Activated naive CD8-positive, alpha-beta T cell treated with anti-CD3 and anti-CD28 coated beads for 36 hours (primary cell): ENCODE measurements at regions not wholly inside any gene's neighbourhood (a gene's known extent, or its start where the extent isn't known, plus 50 kb on each side); places are given as distances from the start of the nearest gene placed in this dataset.

Experiments
- DNase-seq: peaks from one replicate; pipeline ENCODE4 v3.0.0; 2021
- H3K27ac Mint-ChIP-seq: one replicate; pipeline ENCODE4 v1.8.0; 2022; ENCODE audit warnings: mild to moderate bottlenecking, moderate library complexity, mixed read lengths
- H3K27me3 Mint-ChIP-seq: one replicate; pipeline ENCODE4 v1.8.0; 2022; ENCODE audit warnings: mild to moderate bottlenecking, mixed read lengths
- H3K36me3 Mint-ChIP-seq: one replicate; pipeline ENCODE4 v1.8.0; 2021; ENCODE audit warnings: mild to moderate bottlenecking, mixed read lengths
- H3K4me1 Mint-ChIP-seq: one replicate; pipeline ENCODE4 v1.8.0; 2021; ENCODE audit warnings: mixed read lengths
- H3K4me3 Mint-ChIP-seq: one replicate; pipeline ENCODE4 v1.8.0; 2022; ENCODE audit warnings: mild to moderate bottlenecking, moderate library complexity, mixed read lengths
- H3K9me3 Mint-ChIP-seq: one replicate; pipeline ENCODE4 v1.8.0; 2022; ENCODE audit warnings: mixed read lengths

GRCh38 chr4:67130411-67130810 lies 414.9 kb downstream of the CENPC start:
- no peaks in the 10 kb centered on the region for H3K27me3 Mint-ChIP-seq
- no peak overlapping the region for H3K27ac Mint-ChIP-seq
- H3K36me3 Mint-ChIP-seq, result no peaks in the 10 kb centered on the region
- no peaks in the 10 kb centered on the region for H3K9me3 Mint-ChIP-seq
- H3K4me1 Mint-ChIP-seq, result peaks cover 4% of the 10 kb centered on the region
- DNase-seq, result no peak
- no peak overlapping the region for H3K4me3 Mint-ChIP-seq

- Mint-ChIP-seq H3K36me3 (no peaks in the 10 kb centered on the region), H3K4me1 (peaks cover 4% of the 10 kb centered on the region), H3K4me3 (no peak overlapping the region), H3K27ac (no peak overlapping the region), H3K27me3 (no peaks in the 10 kb centered on the region), H3K9me3 (no peaks in the 10 kb centered on the region)
- DNase-seq, result no peak
Measured at GRCh38 chr4:67126570-67126969, 418.7 kb downstream of the CENPC start.

- Mint-ChIP-seq H3K36me3 (no peaks in the 10 kb centered on the region), H3K27ac (no peak overlapping the region), H3K4me3 (no peak overlapping the region), H3K4me1 (peaks cover 2% of the 10 kb centered on the region), H3K27me3 (no peaks in the 10 kb centered on the region), H3K9me3 (no peaks in the 10 kb centered on the region)
- no peak for DNase-seq
Measured at GRCh38 chr4:67125636-67126514, 419.4 kb downstream of the CENPC start.

GRCh38 chr4:67124716-67125115 lies 420.6 kb downstream of the CENPC start:
- no peaks in the 10 kb centered on the region for H3K4me1 Mint-ChIP-seq
- H3K27ac Mint-ChIP-seq, result no peak overlapping the region
- no peaks in the 10 kb centered on the region for H3K36me3 Mint-ChIP-seq
- no peak overlapping the region for H3K4me3 Mint-ChIP-seq
- no peak for DNase-seq
- no peaks in the 10 kb centered on the region for H3K27me3 Mint-ChIP-seq
- H3K9me3 Mint-ChIP-seq, result no peaks in the 10 kb centered on the region

- Mint-ChIP-seq H3K9me3 (no peaks in the 10 kb centered on the region), H3K4me1 (no peaks in the 10 kb centered on the region), H3K4me3 (no peak overlapping the region), H3K36me3 (no peaks in the 10 kb centered on the region), H3K27me3 (no peaks in the 10 kb centered on the region), H3K27ac (no peak overlapping the region)
- DNase-seq, result no peak
Measured at GRCh38 chr4:67122029-67122428, 423.3 kb downstream of the CENPC start.

- no peak for DNase-seq
- Mint-ChIP-seq H3K9me3 (no peaks in the 10 kb centered on the region), H3K4me3 (no peak overlapping the region), H3K27me3 (no peaks in the 10 kb centered on the region), H3K36me3 (no peaks in the 10 kb centered on the region), H3K27ac (no peak overlapping the region), H3K4me1 (no peaks in the 10 kb centered on the region)
Measured at GRCh38 chr4:67120369-67120768, 424.9 kb downstream of the CENPC start.

GRCh38 chr4:67109276-67109675 lies 436.0 kb downstream of the CENPC start:
- H3K27me3 Mint-ChIP-seq, result no peaks in the 10 kb centered on the region

GRCh38 chr4:67106861-67107460 lies 438.3 kb downstream of the CENPC start:
- no peak overlapping the region for H3K4me3 Mint-ChIP-seq
- no peak for DNase-seq
- H3K27ac Mint-ChIP-seq, result no peak overlapping the region
- H3K27me3 Mint-ChIP-seq, result no peaks in the 10 kb centered on the region
- H3K9me3 Mint-ChIP-seq, result no peaks in the 10 kb centered on the region
- H3K4me1 Mint-ChIP-seq, result no peaks in the 10 kb centered on the region
- no peaks in the 10 kb centered on the region for H3K36me3 Mint-ChIP-seq

More at GRCh38 chr4:67109276-67109675, 436.0 kb downstream of the CENPC start:
- Mint-ChIP-seq H3K4me1 (no peaks in the 10 kb centered on the region), H3K9me3 (no peaks in the 10 kb centered on the region), H3K27ac (no peak overlapping the region), H3K36me3 (no peaks in the 10 kb centered on the region), H3K4me3 (no peak overlapping the region)
- no peak for DNase-seq

GRCh38 chr4:67104145-67104544 lies 441.2 kb downstream of the CENPC start:
- Mint-ChIP-seq H3K9me3 (no peaks in the 10 kb centered on the region), H3K36me3 (no peaks in the 10 kb centered on the region), H3K4me3 (no peak overlapping the region), H3K27me3 (no peaks in the 10 kb centered on the region), H3K4me1 (no peaks in the 10 kb centered on the region), H3K27ac (no peak overlapping the region)
- no peak for DNase-seq

- no peaks in the 10 kb centered on the region for H3K36me3 Mint-ChIP-seq
- H3K27me3 Mint-ChIP-seq, result no peaks in the 10 kb centered on the region
- DNase-seq, result no peak
Measured at GRCh38 chr4:67103001-67103747, 442.1 kb downstream of the CENPC start.

GRCh38 chr4:67101612-67102011 lies 443.7 kb downstream of the CENPC start:
- Mint-ChIP-seq H3K36me3 (no peaks in the 10 kb centered on the region), H3K4me1 (no peaks in the 10 kb centered on the region)

More at GRCh38 chr4:67103001-67103747, 442.1 kb downstream of the CENPC start:
- Mint-ChIP-seq H3K4me1 (no peaks in the 10 kb centered on the region), H3K9me3 (no peaks in the 10 kb centered on the region), H3K4me3 (no peak overlapping the region), H3K27ac (no peak overlapping the region)

GRCh38 chr4:67092351-67092750 lies 453.0 kb downstream of the CENPC start:
- H3K27me3 Mint-ChIP-seq, result no peaks in the 10 kb centered on the region
- no peak overlapping the region for H3K4me3 Mint-ChIP-seq
- H3K4me1 Mint-ChIP-seq, result no peaks in the 10 kb centered on the region
- DNase-seq, result no peak
- no peaks in the 10 kb centered on the region for H3K9me3 Mint-ChIP-seq
- no peak overlapping the region for H3K27ac Mint-ChIP-seq
- H3K36me3 Mint-ChIP-seq, result no peaks in the 10 kb centered on the region

More at GRCh38 chr4:67101612-67102011, 443.7 kb downstream of the CENPC start:
- no peaks in the 10 kb centered on the region for H3K9me3 Mint-ChIP-seq
- no peak overlapping the region for H3K27ac Mint-ChIP-seq
- H3K27me3 Mint-ChIP-seq, result no peaks in the 10 kb centered on the region
- no peak for DNase-seq
- H3K4me3 Mint-ChIP-seq, result no peak overlapping the region

- H3K27me3 Mint-ChIP-seq, result no peaks in the 10 kb centered on the region
- H3K36me3 Mint-ChIP-seq, result no peaks in the 10 kb centered on the region
- no peaks in the 10 kb centered on the region for H3K9me3 Mint-ChIP-seq
- no peak for DNase-seq
- H3K27ac Mint-ChIP-seq, result no peak overlapping the region
- H3K4me1 Mint-ChIP-seq, result no peaks in the 10 kb centered on the region
- H3K4me3 Mint-ChIP-seq, result no peak overlapping the region
Measured at GRCh38 chr4:67091673-67092072, 453.6 kb downstream of the CENPC start.

- Mint-ChIP-seq H3K27ac (no peak overlapping the region), H3K4me1 (no peaks in the 10 kb centered on the region), H3K36me3 (no peaks in the 10 kb centered on the region), H3K9me3 (no peaks in the 10 kb centered on the region), H3K4me3 (no peak overlapping the region), H3K27me3 (no peaks in the 10 kb centered on the region)
- peak; percentile 24 for DNase-seq
Measured at GRCh38 chr4:67087897-67088296, 457.4 kb downstream of the CENPC start.

GRCh38 chr4:67084783-67085182 lies 460.5 kb downstream of the CENPC start:
- Mint-ChIP-seq H3K36me3 (no peaks in the 10 kb centered on the region), H3K27ac (no peak overlapping the region), H3K4me3 (no peak overlapping the region), H3K9me3 (no peaks in the 10 kb centered on the region), H3K27me3 (no peaks in the 10 kb centered on the region), H3K4me1 (no peaks in the 10 kb centered on the region)
- no peak for DNase-seq
